ENCODE measurements at regions not wholly inside any gene's neighbourhood (a gene's known extent, or its start where the extent isn't known, plus 50 kb on each side); places are given as distances from the start of the nearest gene placed in this dataset.

GRCh38 chr5:145445027-145445426 lies 390.1 kb downstream of the PRELID2 start:
- TF ChIP-seq EZH2 (IDR thresholded peaks at IDR 0.05; ENCODE audit: insufficient read depth, poor library complexity, severe bottlenecking) (no peak), EZH2phosphoT487 (IDR thresholded peaks at IDR 0.05; ENCODE audit: insufficient read depth, low read depth) (no peak)
